ENCODE measurements at regions not wholly inside any gene's neighbourhood (a gene's known extent, or its start where the extent isn't known, plus 50 kb on each side); places are given as distances from the start of the nearest gene placed in this dataset.
"Not testable (repeated sequence)": the region's sequence is repeated elsewhere in the genome, so short reads cannot be mapped to it uniquely, and the experiment has no call there.

- DNase-seq (ENCODE audit: low read depth), result no peak
These were observed 812.9 kb downstream of the NR4A2 start for GRCh38 chr2:155519529-155520130.

DNA sequence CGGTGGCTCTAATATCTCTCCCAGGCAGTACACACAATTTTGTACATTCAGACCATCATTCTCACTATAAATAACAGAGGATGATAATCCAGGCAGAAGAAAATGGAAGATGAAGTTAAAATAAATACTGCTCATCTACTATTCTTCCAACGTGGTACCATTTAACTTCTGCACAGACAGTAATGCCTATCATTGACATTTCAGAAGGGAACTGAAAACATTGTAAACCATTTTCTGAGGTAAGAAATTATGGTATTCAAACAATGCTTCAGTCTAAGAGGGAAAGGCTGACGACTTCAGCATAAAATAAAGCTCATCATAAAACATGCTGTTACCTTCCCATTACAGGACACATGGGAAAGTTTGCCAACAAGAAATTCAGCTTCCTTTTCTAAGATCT lies 814.4 kb downstream of the NR4A2 start:
- no peak for DNase-seq (ENCODE audit: low read depth)

DNA sequence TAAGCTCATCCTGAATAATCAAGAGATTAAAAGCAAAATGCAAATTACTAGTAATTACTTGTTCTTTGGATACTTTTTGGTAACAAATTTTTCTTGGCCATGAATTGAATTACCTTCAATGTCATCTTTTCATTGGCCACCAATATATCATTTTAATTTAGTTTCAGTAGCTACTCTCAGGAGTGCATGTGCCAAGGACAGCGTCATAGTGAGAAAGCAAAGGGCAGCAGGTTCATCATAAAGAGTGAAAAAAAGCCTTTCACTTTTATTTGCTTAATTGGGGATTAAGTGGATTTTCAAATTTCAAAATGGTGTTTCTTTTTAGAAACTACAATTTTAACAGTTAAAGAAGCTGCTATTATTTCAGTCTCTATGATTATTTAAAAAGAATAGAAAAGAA lies 815.2 kb downstream of the NR4A2 start:
- no peak for DNase-seq (ENCODE audit: low read depth)

GRCh38 chr2:155513248-155513647 lies 814.8 kb downstream of the KCNJ3 start:
- no peak for DNase-seq (ENCODE audit: low read depth)

- DNase-seq (ENCODE audit: low read depth), result no peak
These were observed 804.3 kb downstream of the KCNJ3 start for GRCh38 chr2:155502766-155503165.

DNA sequence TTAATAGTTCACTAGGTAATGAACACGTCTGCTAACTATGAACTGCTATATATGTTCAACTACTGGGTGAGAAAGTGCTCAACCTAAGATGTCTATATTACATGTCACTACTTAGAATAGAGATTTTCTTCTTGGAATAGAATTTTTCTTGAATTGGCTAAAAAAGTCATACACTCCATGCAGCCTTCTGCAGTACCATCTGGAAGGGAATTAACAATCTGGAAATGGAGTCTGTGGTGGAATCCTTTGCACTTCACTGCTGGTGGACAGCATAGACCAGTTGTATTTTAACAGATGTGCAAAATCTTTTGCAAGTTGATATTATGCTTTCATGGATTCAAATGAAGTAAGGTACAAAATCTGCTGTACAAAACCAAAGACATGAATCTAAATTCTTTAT lies 799.6 kb downstream of the KCNJ3 start:
- no peak for DNase-seq (ENCODE audit: low read depth)

DNA sequence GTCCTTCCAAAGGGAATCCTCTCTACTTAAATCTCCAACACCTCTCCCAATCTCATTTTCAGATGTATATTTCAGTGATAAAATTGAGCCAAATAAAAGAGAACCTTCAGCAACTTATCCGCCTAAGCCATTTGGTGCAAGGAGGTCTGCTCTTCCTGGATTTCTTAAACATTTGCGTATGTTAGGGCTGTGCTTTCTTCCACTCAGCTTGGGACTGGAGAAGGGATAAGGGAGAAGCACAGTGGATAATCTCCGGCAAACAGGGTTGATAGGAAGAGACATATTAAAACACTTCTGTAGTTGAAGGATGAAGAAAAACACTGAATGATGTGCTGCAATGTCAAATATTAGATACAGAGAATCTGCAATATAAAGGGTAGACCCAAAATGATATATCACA lies 796.2 kb downstream of the KCNJ3 start:
- DNase-seq (ENCODE audit: low read depth), result no peak

- no peak for DNase-seq (ENCODE audit: low read depth)
These were observed 786.8 kb downstream of the KCNJ3 start for GRCh38 chr2:155485141-155485842.

- no peak for DNase-seq (ENCODE audit: low read depth)
These were observed 782.6 kb downstream of the KCNJ3 start for GRCh38 chr2:155481141-155481540.

GRCh38 chr2:155472018-155472417 lies 773.5 kb downstream of the KCNJ3 start:
- DNase-seq (ENCODE audit: low read depth), result not testable (repeated sequence)

DNA sequence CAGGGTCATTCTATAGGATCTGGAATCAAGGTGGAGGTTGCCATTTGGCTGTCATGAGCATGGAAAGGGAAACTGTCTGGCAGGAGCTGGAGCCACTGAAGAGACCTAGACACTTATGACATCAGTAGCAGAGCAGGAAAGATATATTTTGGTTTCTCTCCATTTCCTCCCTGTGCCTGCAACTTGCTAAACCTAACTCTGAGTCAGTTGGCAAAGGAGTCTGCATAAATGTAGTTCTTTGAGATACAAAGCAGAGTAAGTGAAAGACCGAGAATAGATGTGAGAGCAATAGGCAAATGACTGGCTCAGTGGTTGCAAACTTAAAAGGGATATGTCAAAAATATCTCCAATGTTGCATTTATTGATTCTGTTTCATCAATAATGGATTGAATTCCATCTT lies 757.7 kb downstream of the KCNJ3 start:
- no peak for DNase-seq (ENCODE audit: low read depth)

GRCh38 chr2:155442755-155443372 lies 744.4 kb downstream of the KCNJ3 start:
- peak; percentile 9 for DNase-seq (ENCODE audit: low read depth)

DNA sequence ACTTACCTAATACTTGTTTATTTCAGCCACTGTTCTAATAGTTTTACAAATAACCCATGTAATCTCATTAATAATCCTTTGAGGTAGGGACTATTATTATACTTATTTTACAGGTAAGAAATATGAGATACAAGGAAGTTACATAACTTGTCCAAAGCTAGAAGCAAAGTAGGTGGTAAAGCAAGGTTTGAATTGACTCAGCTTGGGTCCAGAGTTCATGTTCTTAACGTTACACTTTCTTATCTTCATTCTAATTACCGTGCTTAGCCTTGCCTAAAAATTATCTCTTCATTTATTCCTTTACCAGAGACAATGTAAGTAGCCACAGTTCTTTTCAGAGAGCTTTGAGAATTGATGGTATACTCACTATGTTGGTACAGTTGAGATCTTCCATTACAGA lies 743.6 kb downstream of the KCNJ3 start:
- no peak for DNase-seq (ENCODE audit: low read depth)

- no peak for DNase-seq (ENCODE audit: low read depth)
These were observed 732.6 kb downstream of the KCNJ3 start for GRCh38 chr2:155431004-155431507.

- no peak for DNase-seq (ENCODE audit: low read depth)
These were observed 729.0 kb downstream of the KCNJ3 start for GRCh38 chr2:155427470-155427869.

- DNase-seq (ENCODE audit: low read depth), result no peak
These were observed 726.0 kb downstream of the KCNJ3 start for GRCh38 chr2:155424518-155424917.

DNA sequence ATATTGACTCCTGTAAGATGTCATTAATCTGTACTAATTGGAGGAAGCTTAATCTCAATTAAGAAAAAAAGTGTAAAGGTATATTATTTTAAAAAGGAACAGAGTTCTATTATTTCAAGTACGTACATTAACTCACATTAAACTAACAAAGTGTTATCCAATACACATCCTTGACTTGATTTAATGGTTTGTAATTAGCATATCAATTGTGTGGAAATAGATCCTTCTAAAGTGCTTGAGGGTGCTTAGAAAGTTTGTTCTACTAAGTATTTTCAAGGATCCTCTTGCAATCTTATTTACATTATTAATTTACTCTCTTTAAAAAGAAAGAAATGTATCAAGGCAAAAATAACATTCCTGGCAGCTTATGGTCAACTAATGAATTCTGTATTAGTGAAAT lies 720.3 kb downstream of the KCNJ3 start:
- no peak for DNase-seq (ENCODE audit: low read depth)

DNA sequence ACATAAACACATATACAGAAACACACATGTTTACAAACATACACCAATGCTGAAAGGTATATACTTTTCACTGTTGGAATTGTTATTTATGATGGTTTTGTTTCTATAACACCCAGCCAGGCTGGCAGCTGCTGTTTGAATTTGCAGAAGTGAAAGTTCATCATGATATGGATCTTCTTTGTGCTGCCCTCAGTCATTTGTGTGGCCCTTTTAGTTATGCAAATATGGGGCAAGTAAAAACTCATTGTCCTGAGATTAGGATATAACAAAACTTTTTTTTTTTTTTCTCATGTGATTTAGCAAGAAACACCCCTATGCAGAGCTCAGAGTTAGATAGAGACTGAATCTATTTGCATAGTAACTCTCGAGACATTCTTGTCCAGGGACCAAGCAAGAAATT lies 714.1 kb downstream of the KCNJ3 start:
- DNase-seq (ENCODE audit: low read depth), result no peak

DNA sequence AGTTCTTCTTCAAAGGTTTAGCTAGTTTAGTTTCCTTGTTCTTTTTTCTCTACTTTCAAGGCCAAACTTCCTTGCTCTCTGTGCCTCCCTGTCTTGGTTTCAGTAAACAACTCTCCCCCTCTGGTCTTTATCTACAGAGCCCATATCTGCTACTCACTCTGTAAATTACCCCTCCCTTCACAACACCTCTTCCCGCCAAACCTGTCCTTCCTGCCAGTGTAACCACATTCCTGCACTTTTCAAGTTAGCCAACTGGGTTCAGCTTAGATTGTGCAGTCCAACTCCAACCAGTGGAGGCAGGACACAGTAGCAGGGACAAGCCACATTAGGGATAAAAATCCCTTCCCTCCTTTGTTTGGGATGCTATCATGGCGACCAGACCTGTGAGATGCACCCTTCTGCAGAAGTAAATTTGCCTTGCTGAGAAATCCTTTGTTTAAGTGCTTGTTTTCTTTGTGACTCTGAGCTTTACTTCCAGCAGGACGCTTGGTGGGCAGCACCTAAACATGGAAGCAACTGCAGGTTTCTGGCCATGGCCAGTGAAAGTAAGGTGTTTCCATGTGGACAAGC lies 706.0 kb downstream of the KCNJ3 start:
- DNase-seq (ENCODE audit: low read depth), result no peak

DNA sequence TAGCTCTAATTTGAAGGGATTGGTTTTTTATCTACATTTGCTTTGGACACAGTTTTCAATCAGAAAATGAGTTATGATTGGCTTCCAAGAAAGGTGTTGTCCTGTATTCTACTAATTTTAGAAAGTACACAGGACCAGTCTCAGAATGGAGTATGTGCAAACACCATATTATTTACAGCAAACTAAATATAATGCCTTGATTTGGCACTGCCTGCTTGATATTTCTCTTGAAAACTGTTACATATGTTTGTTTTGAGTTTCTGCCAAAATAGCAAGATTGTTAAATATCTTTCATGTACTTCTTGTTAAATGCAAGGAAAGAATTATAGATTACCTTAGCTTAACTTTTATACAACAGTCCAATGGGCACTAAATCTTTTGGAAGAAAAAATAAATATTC lies 694.9 kb downstream of the KCNJ3 start:
- no peak for DNase-seq (ENCODE audit: low read depth)

DNA sequence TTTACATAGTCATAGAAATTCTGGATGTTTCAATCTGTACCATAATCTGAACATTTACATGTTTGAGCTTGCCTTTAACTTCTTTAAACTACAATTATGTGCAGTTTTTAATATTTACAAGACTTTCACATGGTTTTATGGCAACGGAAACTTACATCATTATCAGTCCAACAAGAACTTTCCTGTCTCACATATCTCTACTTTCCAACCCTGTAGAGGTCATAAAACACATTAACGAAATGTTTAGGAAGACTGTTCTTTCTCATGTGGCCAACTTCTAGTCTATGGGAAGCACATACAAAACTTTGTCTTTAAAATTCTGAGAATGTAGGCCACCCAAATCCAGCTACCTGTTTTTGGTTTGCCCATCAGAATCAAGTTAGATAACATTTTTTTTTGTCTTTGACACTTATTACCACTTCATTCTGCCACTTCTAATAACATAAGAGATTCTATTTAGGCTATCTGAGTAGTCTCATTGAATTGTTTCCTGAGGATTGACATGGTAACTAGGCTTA lies 693.2 kb downstream of the KCNJ3 start:
- no peak for DNase-seq (ENCODE audit: low read depth)

GRCh38 chr2:155389224-155389623 lies 690.7 kb downstream of the KCNJ3 start:
- no peak for DNase-seq (ENCODE audit: low read depth)
